ENCODE measurements at regions not wholly inside any gene's neighbourhood (a gene's known extent, or its start where the extent isn't known, plus 50 kb on each side); places are given as distances from the start of the nearest gene placed in this dataset.

GRCh38 chr7:106418526-106418925, 133.7 kb upstream of the NAMPT start:
- TF ChIP-seq CTCF (IDR thresholded peaks at IDR 0.05), result no peak
- Mint-ChIP-seq H3K27ac (ENCODE audit: unreplicated experiment) (no peak overlapping the region), H3K36me3 (ENCODE audit: unreplicated experiment) (no peaks in the 10 kb centered on the region), H3K27me3 (ENCODE audit: unreplicated experiment) (peaks cover 18% of the 10 kb centered on the region), H3K4me3 (ENCODE audit: unreplicated experiment) (no peak overlapping the region), H3K4me1 (ENCODE audit: unreplicated experiment) (peaks cover 7% of the 10 kb centered on the region), H3K9me3 (ENCODE audit: unreplicated experiment) (peaks cover 15% of the 10 kb centered on the region)
- DNase-seq (ENCODE audit: extremely low spot score, unreplicated experiment), result no peak

GRCh38 chr7:106418094-106418493, 133.3 kb upstream of the NAMPT start:
- H3K27ac Mint-ChIP-seq (ENCODE audit: unreplicated experiment), result no peak overlapping the region
- DNase-seq (ENCODE audit: extremely low spot score, unreplicated experiment), result no peak

GRCh38 chr7:106417273-106417902, 132.6 kb upstream of the NAMPT start:
- Mint-ChIP-seq H3K36me3 (ENCODE audit: unreplicated experiment) (no peaks in the 10 kb centered on the region), H3K4me1 (ENCODE audit: unreplicated experiment) (peaks cover 7% of the 10 kb centered on the region), H3K27ac (ENCODE audit: unreplicated experiment) (no peak overlapping the region), H3K9me3 (ENCODE audit: unreplicated experiment) (peaks cover 15% of the 10 kb centered on the region), H3K4me3 (ENCODE audit: unreplicated experiment) (no peak overlapping the region), H3K27me3 (ENCODE audit: unreplicated experiment) (peaks cover 20% of the 10 kb centered on the region)
- TF ChIP-seq CTCF (IDR thresholded peaks at IDR 0.05), result no peak
- no peak for DNase-seq (ENCODE audit: extremely low spot score, unreplicated experiment)

More at GRCh38 chr7:106418094-106418493, 133.3 kb upstream of the NAMPT start:
- H3K27me3 Mint-ChIP-seq (ENCODE audit: unreplicated experiment), result peaks cover 22% of the 10 kb centered on the region
- H3K4me1 Mint-ChIP-seq (ENCODE audit: unreplicated experiment), result peaks cover 7% of the 10 kb centered on the region
- no peak overlapping the region for H3K4me3 Mint-ChIP-seq (ENCODE audit: unreplicated experiment)
- TF ChIP-seq CTCF (IDR thresholded peaks at IDR 0.05), result no peak
- H3K9me3 Mint-ChIP-seq (ENCODE audit: unreplicated experiment), result peaks cover 15% of the 10 kb centered on the region
- no peaks in the 10 kb centered on the region for H3K36me3 Mint-ChIP-seq (ENCODE audit: unreplicated experiment)

GRCh38 chr7:106416430-106416829, 131.6 kb upstream of the NAMPT start:
- no peak for TF ChIP-seq CTCF (IDR thresholded peaks at IDR 0.05)
- DNase-seq (ENCODE audit: extremely low spot score, unreplicated experiment), result no peak
- peaks cover 15% of the 10 kb centered on the region for H3K9me3 Mint-ChIP-seq (ENCODE audit: unreplicated experiment)
- H3K4me3 Mint-ChIP-seq (ENCODE audit: unreplicated experiment), result no peak overlapping the region
- no peak overlapping the region for H3K27ac Mint-ChIP-seq (ENCODE audit: unreplicated experiment)
- H3K36me3 Mint-ChIP-seq (ENCODE audit: unreplicated experiment), result no peaks in the 10 kb centered on the region
- H3K4me1 Mint-ChIP-seq (ENCODE audit: unreplicated experiment), result peaks cover 4% of the 10 kb centered on the region
- H3K27me3 Mint-ChIP-seq (ENCODE audit: unreplicated experiment), result peaks cover 29% of the 10 kb centered on the region

GRCh38 chr7:106415433-106415832, 130.7 kb upstream of the NAMPT start:
- peaks cover 15% of the 10 kb centered on the region for H3K9me3 Mint-ChIP-seq (ENCODE audit: unreplicated experiment)
- no peak for TF ChIP-seq CTCF (IDR thresholded peaks at IDR 0.05)
- H3K4me1 Mint-ChIP-seq (ENCODE audit: unreplicated experiment), result no peaks in the 10 kb centered on the region
- peaks cover 39% of the 10 kb centered on the region for H3K27me3 Mint-ChIP-seq (ENCODE audit: unreplicated experiment)
- H3K36me3 Mint-ChIP-seq (ENCODE audit: unreplicated experiment), result no peaks in the 10 kb centered on the region
- H3K27ac Mint-ChIP-seq (ENCODE audit: unreplicated experiment), result no peak overlapping the region
- DNase-seq (ENCODE audit: extremely low spot score, unreplicated experiment), result no peak
- H3K4me3 Mint-ChIP-seq (ENCODE audit: unreplicated experiment), result no peak overlapping the region
